H9 (cell line): ENCODE measurements at regions not wholly inside any gene's neighbourhood (a gene's known extent, or its start where the extent isn't known, plus 50 kb on each side); places are given as distances from the start of the nearest gene placed in this dataset.

Source experiments
- DNase-seq: peaks from one replicate; pipeline ENCODE4 v3.0.0-alpha.2; 2017
- H2AFZ ChIP-seq: one replicate; pipeline ENCODE4 v1.6.1; 2013; ENCODE audit warnings: mild to moderate bottlenecking, low read length, control low read depth, moderate library complexity
- H2AK5ac ChIP-seq: 2 replicates; pipeline ENCODE4 v1.6.1; 2013; ENCODE audit warnings: low read length, control low read depth, mixed read lengths; ENCODE audit not compliant: insufficient read length
- H2BK120ac ChIP-seq: one replicate; pipeline ENCODE4 v1.6.1; 2013; ENCODE audit warnings: low read depth, mild to moderate bottlenecking, low read length, control low read depth, inconsistent platforms; ENCODE audit not compliant: poor library complexity, severe bottlenecking
- H2BK12ac ChIP-seq: 2 replicates; pipeline ENCODE4 v1.6.1; 2013; ENCODE audit warnings: low read length, control low read depth, mixed read lengths, low read depth; ENCODE audit not compliant: insufficient read length
- H2BK15ac ChIP-seq: 2 replicates; pipeline ENCODE4 v1.6.1; 2013; ENCODE audit warnings: low read depth, low read length, control low read depth
- H2BK20ac ChIP-seq: one replicate; pipeline ENCODE4 v1.6.1; 2013; ENCODE audit warnings: low read depth, mild to moderate bottlenecking, low read length, control low read depth, inconsistent platforms; ENCODE audit not compliant: poor library complexity, severe bottlenecking
- H2BK5ac ChIP-seq: 2 replicates; pipeline ENCODE4 v1.6.1; 2013; ENCODE audit warnings: low read length, control low read depth, mixed read lengths; ENCODE audit not compliant: insufficient read length
- H3K14ac ChIP-seq: 2 replicates; pipeline ENCODE4 v1.6.1; 2013; ENCODE audit warnings: low read length, control low read depth; ENCODE audit not compliant: insufficient read depth
- H3K18ac ChIP-seq: 2 replicates; pipeline ENCODE4 v1.6.1; 2013; ENCODE audit warnings: low read depth, mild to moderate bottlenecking, mixed read lengths, low read length, control low read depth; ENCODE audit not compliant: insufficient read length
- H3K23ac ChIP-seq: 2 replicates; pipeline ENCODE4 v1.6.1; 2013; ENCODE audit warnings: low read length, control low read depth, mixed read lengths, low read depth; ENCODE audit not compliant: insufficient read length
- H3K23me2 ChIP-seq: 2 replicates; pipeline ENCODE4 v1.6.1; 2013; ENCODE audit warnings: low read depth, mild to moderate bottlenecking, mixed read lengths, low read length, control low read depth; ENCODE audit not compliant: insufficient read length, poor library complexity, severe bottlenecking
- H3K27ac ChIP-seq: 2 replicates; pipeline ENCODE4 v1.5.1; 2013; ENCODE audit warnings: low read length, control low read depth, mixed read lengths, low read depth; ENCODE audit not compliant: insufficient read length
- H3K27me3 ChIP-seq: 2 replicates; pipeline ENCODE4 v1.6.1; 2013; ENCODE audit warnings: low read length, control low read depth, inconsistent platforms; ENCODE audit not compliant: insufficient read depth
- H3K4ac ChIP-seq: 2 replicates; pipeline ENCODE4 v1.6.1; 2013; ENCODE audit warnings: low read depth, mild to moderate bottlenecking, control low read depth, inconsistent platforms, low read length, moderate library complexity
- H3K4me1 ChIP-seq: 2 replicates; pipeline ENCODE4 v1.6.1; 2013; ENCODE audit warnings: low read length, control low read depth, inconsistent platforms; ENCODE audit not compliant: insufficient read depth
- H3K4me2 ChIP-seq: 2 replicates; pipeline ENCODE4 v1.6.1; 2013; ENCODE audit warnings: low read length, control low read depth, mixed read lengths; ENCODE audit not compliant: insufficient read length, insufficient read depth
- H3K56ac ChIP-seq: 2 replicates; pipeline ENCODE4 v1.6.1; 2013; ENCODE audit warnings: low read depth, mild to moderate bottlenecking, mixed read lengths, low read length, control low read depth; ENCODE audit not compliant: insufficient read length
- H3K79me1 ChIP-seq: 2 replicates; pipeline ENCODE4 v1.6.1; 2013; ENCODE audit warnings: low read depth, mild to moderate bottlenecking, moderate library complexity, low read length, control low read depth, inconsistent platforms; ENCODE audit not compliant: insufficient read depth, poor library complexity, severe bottlenecking
- H3K79me2 ChIP-seq: 2 replicates; pipeline ENCODE4 v1.6.1; 2013; ENCODE audit warnings: low read length, control low read depth, inconsistent platforms; ENCODE audit not compliant: insufficient read depth
- H3K9ac ChIP-seq: 2 replicates; pipeline ENCODE4 v1.6.1; 2013; ENCODE audit warnings: low read length, control low read depth, mixed read lengths; ENCODE audit not compliant: insufficient read length; ENCODE audit errors: extremely low read depth
- H3K9me3 ChIP-seq: one replicate; pipeline ENCODE4 v1.6.1; 2013; ENCODE audit warnings: low read depth, low read length, inconsistent platforms; ENCODE audit not compliant: control insufficient read depth
- H3T11ph ChIP-seq: one replicate; pipeline ENCODE4 v1.6.1; 2013; ENCODE audit warnings: mild to moderate bottlenecking, low read length, control low read depth, inconsistent platforms
- H4K20me1 ChIP-seq: one replicate; pipeline ENCODE4 v1.6.1; 2013; ENCODE audit not compliant: control insufficient read depth, insufficient read length, insufficient read depth
- H4K5ac ChIP-seq: 2 replicates; pipeline ENCODE4 v1.6.1; 2013; ENCODE audit warnings: low read depth, mild to moderate bottlenecking, mixed read lengths, low read length, control low read depth; ENCODE audit not compliant: insufficient read length
- H4K8ac ChIP-seq: replicated peaks from 2 replicates; pipeline ENCODE4 v1.6.1; 2013; ENCODE audit warnings: low read length, control low read depth, mixed read lengths, low read depth; ENCODE audit not compliant: insufficient read length
- H4K91ac ChIP-seq: 2 replicates; pipeline ENCODE4 v1.6.1; 2013; ENCODE audit warnings: low read depth, mild to moderate bottlenecking, moderate library complexity, mixed read lengths, low read length, control low read depth; ENCODE audit not compliant: insufficient read length
- H3K27ac Mint-ChIP-seq, 3 experiments: 2 replicates in 2 of 3; 3 replicates in 1 of 3; pipeline ENCODE4 v1.8.0; 2020 to 2021; ENCODE audit warnings: mixed read lengths in 3 of 3, mild to moderate bottlenecking in 1 of 3, moderate library complexity in 1 of 3
- H3K27me3 Mint-ChIP-seq: 2 replicates; pipeline ENCODE4 v1.8.0; 2021; ENCODE audit warnings: low read depth, mild to moderate bottlenecking, moderate library complexity, mixed read lengths
- H3K36me3 Mint-ChIP-seq, 3 experiments: 2 replicates in 2 of 3; 3 replicates in 1 of 3; pipeline ENCODE4 v1.8.0; 2020 to 2021; ENCODE audit warnings: low read depth in 3 of 3, mixed read lengths in 3 of 3; ENCODE audit not compliant: insufficient read depth in 1 of 3
- H3K4me1 Mint-ChIP-seq, 2 experiments: 2 replicates each; pipeline ENCODE4 v1.8.0; 2020; ENCODE audit warnings: mixed read lengths in 2 of 2
- H3K4me3 Mint-ChIP-seq, 2 experiments: 2 replicates in 1 of 2; 3 replicates in 1 of 2; pipeline ENCODE4 v1.8.0; 2020 to 2021; ENCODE audit warnings: mild to moderate bottlenecking in 2 of 2, mixed read lengths in 2 of 2, moderate library complexity in 1 of 2
- H3K9me3 Mint-ChIP-seq, 2 experiments: 2 replicates in 1 of 2; 3 replicates in 1 of 2; pipeline ENCODE4 v1.8.0; 2020; ENCODE audit warnings: mild to moderate bottlenecking in 2 of 2, mixed read lengths in 2 of 2, moderate library complexity in 1 of 2
- CTCF ChIP-seq: fragments of 200-600 bp; sonication (generic); conservative IDR thresholded peaks from 3 replicates; pipeline ENCODE4 v1.8.0; 2021; ENCODE audit warnings: antibody characterized with exemption, mild to moderate bottlenecking
- whole genome bisulfite sequencing: extraction: QIAGEN DNeasy Blood & Tissue Kit; methylation state at CpG from one replicate; pipeline ENCODE4 v1.1.7; 2013; ENCODE audit warnings: missing lambda C conversion rate, low lambda C conversion rate, mixed read lengths; ENCODE audit not compliant: insufficient read length; ENCODE audit errors: extremely low coverage; 5-methylcytosine and 5-hydroxymethylcytosine counted together

GRCh38 chr13:85541476-85541875 lies 257.7 kb downstream of the SLITRK6 start:
- Histone ChIP-seq H3K23me2 (no peaks in the 10 kb centered on the region), H4K5ac (no peak overlapping the region), H3K4me1 (no peaks in the 10 kb centered on the region), H3K18ac (no peak overlapping the region), H4K91ac (no peak overlapping the region), H2BK5ac (no peak overlapping the region), H3K4ac (no peak overlapping the region), H3K79me1 (no peaks in the 10 kb centered on the region), H3K23ac (no peak overlapping the region), H2BK15ac (no peak overlapping the region), H4K8ac (no peak overlapping the region), H2BK20ac (no peak overlapping the region), H4K20me1 (no peaks in the 10 kb centered on the region), H2BK12ac (no peak overlapping the region), H3K14ac (no peak overlapping the region), H3K9ac (no peak overlapping the region), H3K56ac (no peak overlapping the region), H3K4me2 (no peak overlapping the region), H3K9me3 (no peaks in the 10 kb centered on the region), H2AK5ac (no peak overlapping the region), H3T11ph (no peak overlapping the region), H3K27ac (no peak overlapping the region), H3K79me2 (no peaks in the 10 kb centered on the region), H2AFZ (no peak overlapping the region), H3K27me3 (no peaks in the 10 kb centered on the region), H2BK120ac (no peak overlapping the region)
- H3K27ac Mint-ChIP-seq = no peak overlapping the region
- H3K36me3 Mint-ChIP-seq = no peaks in the 10 kb centered on the region
- no peak overlapping the region for H3K4me3 Mint-ChIP-seq
- no peak for DNase-seq
- no peaks in the 10 kb centered on the region for H3K9me3 Mint-ChIP-seq
- H3K4me1 Mint-ChIP-seq = no peaks in the 10 kb centered on the region
- no peaks in the 10 kb centered on the region for H3K27me3 Mint-ChIP-seq
- TF ChIP-seq CTCF = no peak
- WGBS = no CpG with 5 or more reads among the region's 2 CpGs
